ENCODE measurements at regions not wholly inside any gene's neighbourhood (a gene's known extent, or its start where the extent isn't known, plus 50 kb on each side); places are given as distances from the start of the nearest gene placed in this dataset.

DNA sequence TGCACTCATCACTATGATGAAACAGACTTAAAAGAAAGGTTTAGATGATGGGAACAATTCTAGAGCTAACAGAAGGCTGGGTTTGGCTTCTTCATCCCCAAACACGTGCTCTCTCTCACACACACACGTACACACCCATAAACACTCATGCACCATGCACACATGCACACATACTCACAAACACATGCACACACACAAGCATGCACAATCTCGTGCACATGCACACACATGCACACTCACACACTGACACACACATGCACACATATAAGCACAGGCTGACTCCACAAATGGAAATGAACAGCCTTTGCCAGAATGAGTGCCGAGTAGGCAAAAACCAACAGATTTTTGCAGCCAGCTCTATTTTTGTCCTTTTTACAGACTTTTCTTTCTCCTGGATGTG, 1571.6 kb downstream of the AACS start:
- TF ChIP-seq POLR2AphosphoS5 (IDR thresholded peaks at IDR 0.05): no peak
- TF ChIP-seq, protein P1, sequence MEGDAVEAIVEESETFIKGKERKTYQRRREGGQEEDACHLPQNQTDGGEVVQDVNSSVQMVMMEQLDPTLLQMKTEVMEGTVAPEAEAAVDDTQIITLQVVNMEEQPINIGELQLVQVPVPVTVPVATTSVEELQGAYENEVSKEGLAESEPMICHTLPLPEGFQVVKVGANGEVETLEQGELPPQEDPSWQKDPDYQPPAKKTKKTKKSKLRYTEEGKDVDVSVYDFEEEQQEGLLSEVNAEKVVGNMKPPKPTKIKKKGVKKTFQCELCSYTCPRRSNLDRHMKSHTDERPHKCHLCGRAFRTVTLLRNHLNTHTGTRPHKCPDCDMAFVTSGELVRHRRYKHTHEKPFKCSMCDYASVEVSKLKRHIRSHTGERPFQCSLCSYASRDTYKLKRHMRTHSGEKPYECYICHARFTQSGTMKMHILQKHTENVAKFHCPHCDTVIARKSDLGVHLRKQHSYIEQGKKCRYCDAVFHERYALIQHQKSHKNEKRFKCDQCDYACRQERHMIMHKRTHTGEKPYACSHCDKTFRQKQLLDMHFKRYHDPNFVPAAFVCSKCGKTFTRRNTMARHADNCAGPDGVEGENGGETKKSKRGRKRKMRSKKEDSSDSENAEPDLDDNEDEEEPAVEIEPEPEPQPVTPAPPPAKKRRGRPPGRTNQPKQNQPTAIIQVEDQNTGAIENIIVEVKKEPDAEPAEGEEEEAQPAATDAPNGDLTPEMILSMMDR (IDR thresholded peaks at IDR 0.05 in 8 of 11, conservative IDR thresholded peaks at IDR 0.05 in 3 of 11): no peak
